Endothelial cell of umbilical vein (primary cell): ENCODE measurements at regions not wholly inside any gene's neighbourhood (a gene's known extent, or its start where the extent isn't known, plus 50 kb on each side); places are given as distances from the start of the nearest gene placed in this dataset.

Experiments
- BruUV-seq: library from RNA; stranded (reverse); fragments of 400-500 nt; replicated peaks from 2 replicates; lab custom pipeline; 2021; lab: Mats Ljungman, UMichigan
- CTCF ChIA-PET: fragments of 300-600, 350-600 bp; sonication (Branson Sonifier 250); formaldehyde crosslinking; loops from one replicate; lab custom pipeline; 2021; ENCODE audit warnings: antibody characterized with exemption, inconsistent platforms; lab: Charles Lee
- POLR2A ChIA-PET: fragments of 300-600, 350-600 bp; sonication (Branson Sonifier 250); formaldehyde crosslinking; loops from one replicate; lab custom pipeline; 2021; ENCODE audit warnings: antibody characterized with exemption, inconsistent platforms; lab: Charles Lee
- DNase-seq: peaks from one replicate; pipeline ENCODE4 v3.0.0-alpha.2; 2011; ENCODE audit warnings: low read depth, low spot score
- FAIRE-seq: peaks from 2 replicates; lab custom pipeline; 2011; peaks lifted over from hg19 to GRCh38; lab: Jason Lieb, UNC
- H2AFZ ChIP-seq: 2 replicates; pipeline ENCODE4 v1.6.0; 2012; ENCODE audit warnings: low read depth, low read length, control low read depth, inconsistent platforms
- H3K27ac ChIP-seq: 2 replicates; pipeline ENCODE4 v1.5.1; 2011; ENCODE audit warnings: low read depth, mild to moderate bottlenecking, control low read depth, low read length, moderate library complexity; ENCODE audit not compliant: insufficient read depth
- H3K27me3 ChIP-seq, 2 experiments: 2 replicates each; pipeline versions ENCODE4 v1.6.0 to v1.6.1; 2011; ENCODE audit warnings: low read length in 2 of 2, mixed read lengths in 1 of 2; ENCODE audit not compliant: control insufficient read depth in 2 of 2, insufficient read depth in 2 of 2
- H3K36me3 ChIP-seq, 2 experiments: 2 replicates in 1 of 2; 3 replicates in 1 of 2; pipeline ENCODE4 v1.5.1; 2011; ENCODE audit warnings: low read length in 2 of 2, mild to moderate bottlenecking in 1 of 2, moderate library complexity in 1 of 2; ENCODE audit not compliant: control insufficient read depth in 2 of 2, insufficient read depth in 2 of 2; ENCODE audit errors: extremely low read depth in 1 of 2
- H3K4me1 ChIP-seq: 3 replicates; pipeline ENCODE4 v1.5.1; 2011; ENCODE audit warnings: mild to moderate bottlenecking, low read length; ENCODE audit not compliant: control insufficient read depth, insufficient read depth; ENCODE audit errors: extremely low read depth
- H3K4me2 ChIP-seq: 2 replicates; pipeline ENCODE4 v1.6.1; 2011; ENCODE audit warnings: low read length, control low read depth, mixed read lengths; ENCODE audit not compliant: insufficient read depth
- H3K4me3 ChIP-seq, 3 experiments: fragments of 200-600 bp in 1 of 3; sonication (generic), shearing (Covaris generic) in 1 of 3; replicated peaks in 1 of 3; 2 replicates each; pipeline ENCODE4 v1.5.1; 2011 to 2016; ENCODE audit warnings: control low read depth in 3 of 3, low read length in 3 of 3, mild to moderate bottlenecking in 2 of 3, inconsistent platforms in 1 of 3, low read depth in 1 of 3, moderate library complexity in 1 of 3; ENCODE audit not compliant: insufficient read depth in 1 of 3
- H3K79me2 ChIP-seq: 2 replicates; pipeline ENCODE4 v1.6.0; 2012; ENCODE audit warnings: low read length, inconsistent platforms; ENCODE audit not compliant: control insufficient read depth, insufficient read depth
- H3K9ac ChIP-seq: replicated peaks from 2 replicates; pipeline ENCODE3; 2011; ENCODE audit warnings: low read length, control low read depth; ENCODE audit not compliant: insufficient read depth; ENCODE audit errors: extremely low read depth
- H3K9me1 ChIP-seq: replicated peaks from 3 replicates; pipeline ENCODE4 v1.6.0; 2011; ENCODE audit warnings: mild to moderate bottlenecking, low read length; ENCODE audit not compliant: control insufficient read depth, insufficient read depth; ENCODE audit errors: extremely low read depth
- H3K9me3 ChIP-seq: replicated peaks from 2 replicates; pipeline ENCODE4 v1.5.1; 2012; ENCODE audit warnings: low read length, inconsistent platforms; ENCODE audit not compliant: control insufficient read depth, insufficient read depth
- H4K20me1 ChIP-seq: replicated peaks from 2 replicates; pipeline ENCODE3; 2011; ENCODE audit warnings: mild to moderate bottlenecking, low read length; ENCODE audit not compliant: control insufficient read depth, insufficient read depth; ENCODE audit errors: extremely low read depth
- EZH2 ChIP-seq: IDR thresholded peaks from 2 replicates; pipeline ENCODE4 v1.6.1; 2012; ENCODE audit warnings: borderline replicate concordance, low read depth, mild to moderate bottlenecking, moderate library complexity, low read length, inconsistent platforms; ENCODE audit not compliant: severe bottlenecking
- FOS ChIP-seq: IDR thresholded peaks from 2 replicates; pipeline ENCODE4 v1.6.1; 2011; ENCODE audit warnings: mild to moderate bottlenecking, low read length, moderate library complexity, borderline replicate concordance; ENCODE audit not compliant: insufficient read depth
- GATA2 ChIP-seq: IDR thresholded peaks from 2 replicates; pipeline ENCODE4 v1.7.0; 2011; ENCODE audit warnings: low read depth, mild to moderate bottlenecking, moderate library complexity, mixed read lengths, low read length; ENCODE audit not compliant: insufficient read length, insufficient read depth
- JUN ChIP-seq: IDR thresholded peaks from 2 replicates; pipeline ENCODE4 v1.6.1; 2011; ENCODE audit warnings: borderline replicate concordance, low read depth; ENCODE audit not compliant: insufficient read length, insufficient read depth
- MYC ChIP-seq: IDR thresholded peaks from one replicate; pipeline ENCODE4 v1.6.1; 2011; ENCODE audit warnings: mild to moderate bottlenecking, low read depth, low read length
- POLR2A ChIP-seq: IDR thresholded peaks from 2 replicates; pipeline ENCODE4 v1.6.1; 2012; ENCODE audit warnings: low read depth, mild to moderate bottlenecking, control low read depth, low read length
- POLR2AphosphoS5 ChIP-seq: IDR thresholded peaks from 2 replicates; pipeline ENCODE4 v1.6.1; 2012; ENCODE audit warnings: low read depth, mild to moderate bottlenecking, control low read depth, low read length, moderate library complexity; ENCODE audit not compliant: insufficient read depth
- dilution Hi-C: fragments of 300-500 bp; cut with MboI; formaldehyde crosslinking; loops from one replicate; pipeline ENCODE4 v1.15.0; 2019; ENCODE audit warnings: low sequenced_read_pairs; ENCODE audit not compliant: extremely low pct_ligation_motif_present
- intact Hi-C: fragments of 100-400 bp; cut with micrococcal nuclease; formaldehyde crosslinking; loops from one replicate; pipeline ENCODE4 v1.10.0; 2022
- TF ChIP-seq, protein P1 (sequence below), 2 donors: IDR thresholded peaks; 1 replicate in 1 of 2; 2 replicates in 1 of 2; pipeline ENCODE4 v1.5.1; 2011; ENCODE audit warnings: low read length in 2 of 2, mild to moderate bottlenecking in 2 of 2, moderate library complexity in 2 of 2, control low read depth in 1 of 2, inconsistent platforms in 1 of 2, low read depth in 1 of 2; ENCODE audit not compliant: insufficient read depth in 1 of 2; ENCODE audit errors: extremely low read depth in 1 of 2
- TF ChIP-seq, protein P2 (sequence below): IDR thresholded peaks from 2 replicates; pipeline ENCODE4 v1.6.1; 2011; ENCODE audit not compliant: insufficient read depth, insufficient read length

DNA sequence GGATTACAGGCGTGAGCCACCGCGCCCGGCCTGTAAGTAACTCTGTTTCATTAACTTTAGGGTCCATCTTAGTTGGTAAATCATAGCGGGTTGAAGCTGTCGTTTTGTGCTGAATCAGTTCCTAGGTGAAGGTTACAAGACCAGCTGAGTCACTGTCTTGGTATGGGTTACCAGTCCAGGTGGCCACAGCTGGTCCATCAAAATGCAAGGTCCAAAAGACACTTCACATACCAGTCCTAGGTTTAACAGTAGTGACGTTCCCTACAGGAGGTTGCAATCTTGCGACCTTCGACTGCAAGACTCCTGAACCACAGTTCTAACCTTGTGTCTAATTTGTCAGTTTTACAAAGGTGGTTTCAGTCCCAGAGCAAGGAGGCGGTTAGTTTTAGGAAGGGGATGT lies 160.1 kb upstream of the ATP10A start:
- H3K4me2 ChIP-seq = no peak overlapping the region
- no peak overlapping the region for H3K27ac ChIP-seq
- DNase-seq = no peak
- no peaks in the 10 kb centered on the region for H4K20me1 ChIP-seq
- dilution Hi-C loops = no loop called here
- H3K9ac ChIP-seq = no peak overlapping the region
- ChIA-PET POLR2A (no interaction called here), CTCF (no interaction called here)
- H3K9me1 ChIP-seq = no peaks in the 10 kb centered on the region
- intact Hi-C loops = no loop called here
- no peaks in the 10 kb centered on the region for H3K4me1 ChIP-seq
- BruUV-seq = no TSS peak
- peaks cover 8% of the 10 kb centered on the region for H3K9me3 ChIP-seq
- FAIRE-seq = no peak
- no peaks in the 10 kb centered on the region for H3K27me3 ChIP-seq
- no peak overlapping the region for H2AFZ ChIP-seq
- no peaks in the 10 kb centered on the region for H3K36me3 ChIP-seq
- no peak overlapping the region for H3K4me3 ChIP-seq
- no peaks in the 10 kb centered on the region for H3K79me2 ChIP-seq
- no peak for TF ChIP-seq FOS
- TF ChIP-seq POLR2A = no peak
- no peak for TF ChIP-seq POLR2AphosphoS5
- TF ChIP-seq GATA2 = no peak
- no peak for TF ChIP-seq EZH2
- TF ChIP-seq, protein P1, sequence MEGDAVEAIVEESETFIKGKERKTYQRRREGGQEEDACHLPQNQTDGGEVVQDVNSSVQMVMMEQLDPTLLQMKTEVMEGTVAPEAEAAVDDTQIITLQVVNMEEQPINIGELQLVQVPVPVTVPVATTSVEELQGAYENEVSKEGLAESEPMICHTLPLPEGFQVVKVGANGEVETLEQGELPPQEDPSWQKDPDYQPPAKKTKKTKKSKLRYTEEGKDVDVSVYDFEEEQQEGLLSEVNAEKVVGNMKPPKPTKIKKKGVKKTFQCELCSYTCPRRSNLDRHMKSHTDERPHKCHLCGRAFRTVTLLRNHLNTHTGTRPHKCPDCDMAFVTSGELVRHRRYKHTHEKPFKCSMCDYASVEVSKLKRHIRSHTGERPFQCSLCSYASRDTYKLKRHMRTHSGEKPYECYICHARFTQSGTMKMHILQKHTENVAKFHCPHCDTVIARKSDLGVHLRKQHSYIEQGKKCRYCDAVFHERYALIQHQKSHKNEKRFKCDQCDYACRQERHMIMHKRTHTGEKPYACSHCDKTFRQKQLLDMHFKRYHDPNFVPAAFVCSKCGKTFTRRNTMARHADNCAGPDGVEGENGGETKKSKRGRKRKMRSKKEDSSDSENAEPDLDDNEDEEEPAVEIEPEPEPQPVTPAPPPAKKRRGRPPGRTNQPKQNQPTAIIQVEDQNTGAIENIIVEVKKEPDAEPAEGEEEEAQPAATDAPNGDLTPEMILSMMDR (IDR thresholded peaks at IDR 0.05; ENCODE audit: extremely low read depth in 1 of 2, insufficient read depth in 1 of 2, low read depth in 1 of 2, low read length in 2 of 2) = no peak
- TF ChIP-seq, protein P2, sequence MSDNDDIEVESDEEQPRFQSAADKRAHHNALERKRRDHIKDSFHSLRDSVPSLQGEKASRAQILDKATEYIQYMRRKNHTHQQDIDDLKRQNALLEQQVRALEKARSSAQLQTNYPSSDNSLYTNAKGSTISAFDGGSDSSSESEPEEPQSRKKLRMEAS = no peak
- no peak for TF ChIP-seq JUN
- TF ChIP-seq MYC = no peak
